HCEC 1CT (cell line): ENCODE measurements at regions not wholly inside any gene's neighbourhood (a gene's known extent, or its start where the extent isn't known, plus 50 kb on each side); places are given as distances from the start of the nearest gene placed in this dataset.
A peak's percentile ranks its signal among the peaks of the same experiment; 100 is the strongest.
"Not testable (repeated sequence)": the region's sequence is repeated elsewhere in the genome, so short reads cannot be mapped to it uniquely, and the experiment has no call there.

Experiments used
- DNase-seq: peaks from one replicate; pipeline ENCODE4 v3.0.0-alpha.2; 2017

DNA sequence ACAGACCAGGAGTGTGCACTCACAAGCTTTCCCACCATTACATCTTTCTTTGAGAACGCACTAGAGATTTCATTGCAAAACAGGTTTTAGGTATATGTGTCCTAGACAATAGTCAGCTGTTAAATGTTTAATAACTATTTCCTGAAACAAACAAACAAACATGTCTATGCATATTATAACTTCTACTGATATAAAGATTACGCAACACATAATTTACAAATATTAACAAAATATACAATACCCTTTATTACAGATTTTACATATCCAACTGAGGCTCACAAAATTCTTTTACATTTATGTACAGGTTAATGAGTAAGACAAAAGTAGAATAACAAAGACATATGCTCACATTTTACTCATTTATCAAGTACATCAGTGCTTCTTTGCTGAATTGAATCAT, 1554.0 kb upstream of the PCDH10 start:
- no peak for DNase-seq

DNA sequence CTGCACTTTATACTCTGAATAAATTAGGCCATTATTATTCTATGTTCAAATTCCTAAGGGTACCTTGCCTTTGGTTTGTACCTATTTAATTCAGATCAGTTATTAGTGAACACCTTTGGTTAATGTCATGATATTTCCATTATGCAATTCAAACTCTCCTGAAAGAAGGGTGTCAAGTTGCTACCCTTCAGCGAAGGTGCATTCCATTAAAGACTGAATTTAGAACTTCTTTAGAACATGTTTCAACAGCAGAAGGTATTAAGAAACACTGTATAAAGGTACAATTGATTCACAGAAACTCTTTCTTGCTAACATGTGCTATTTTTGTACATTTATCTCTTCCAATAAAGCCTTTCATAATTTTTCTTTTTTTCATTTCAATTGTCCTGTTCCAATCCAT, 1545.4 kb upstream of the PCDH10 start:
- no peak for DNase-seq

DNA sequence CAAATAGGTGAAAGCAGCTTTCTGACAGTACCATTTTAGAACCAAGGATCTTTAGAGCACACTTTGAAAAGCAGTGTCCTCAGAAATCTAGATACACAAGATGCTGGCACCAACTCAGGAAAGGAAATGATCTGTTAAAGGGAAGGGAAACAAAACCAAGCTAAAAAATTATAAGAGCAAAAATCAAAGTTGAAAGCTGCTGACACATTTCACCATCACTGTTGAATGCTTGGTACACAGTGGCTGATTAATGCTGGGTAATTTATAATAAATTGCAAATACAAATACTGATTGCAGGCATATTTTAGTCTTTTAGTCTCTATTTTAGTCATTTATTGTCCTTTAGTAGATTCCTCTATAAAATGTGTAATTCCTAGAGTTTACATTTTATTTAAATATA, 1540.1 kb upstream of the PCDH10 start:
- DNase-seq: no peak

DNA sequence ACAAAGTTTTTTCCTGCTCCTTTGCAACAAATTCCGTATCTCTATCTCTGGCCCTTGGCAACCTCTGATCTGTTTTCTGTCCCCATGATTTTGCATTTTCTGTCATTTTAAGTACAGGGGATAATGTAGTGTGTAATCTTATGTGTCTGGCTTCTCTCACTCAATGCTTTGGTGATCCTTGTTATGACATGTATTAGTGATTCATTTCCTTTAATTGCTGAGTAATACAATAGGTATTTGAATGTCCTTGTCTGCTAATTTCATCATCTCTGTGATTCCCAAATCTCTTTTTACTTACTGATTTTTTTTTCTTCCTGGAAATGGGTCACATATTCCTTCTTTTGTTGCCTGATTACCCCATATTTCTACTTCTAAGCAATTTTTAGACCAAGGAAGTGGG, 1538.6 kb upstream of the PCDH10 start:
- peak; percentile 61 for DNase-seq

DNA sequence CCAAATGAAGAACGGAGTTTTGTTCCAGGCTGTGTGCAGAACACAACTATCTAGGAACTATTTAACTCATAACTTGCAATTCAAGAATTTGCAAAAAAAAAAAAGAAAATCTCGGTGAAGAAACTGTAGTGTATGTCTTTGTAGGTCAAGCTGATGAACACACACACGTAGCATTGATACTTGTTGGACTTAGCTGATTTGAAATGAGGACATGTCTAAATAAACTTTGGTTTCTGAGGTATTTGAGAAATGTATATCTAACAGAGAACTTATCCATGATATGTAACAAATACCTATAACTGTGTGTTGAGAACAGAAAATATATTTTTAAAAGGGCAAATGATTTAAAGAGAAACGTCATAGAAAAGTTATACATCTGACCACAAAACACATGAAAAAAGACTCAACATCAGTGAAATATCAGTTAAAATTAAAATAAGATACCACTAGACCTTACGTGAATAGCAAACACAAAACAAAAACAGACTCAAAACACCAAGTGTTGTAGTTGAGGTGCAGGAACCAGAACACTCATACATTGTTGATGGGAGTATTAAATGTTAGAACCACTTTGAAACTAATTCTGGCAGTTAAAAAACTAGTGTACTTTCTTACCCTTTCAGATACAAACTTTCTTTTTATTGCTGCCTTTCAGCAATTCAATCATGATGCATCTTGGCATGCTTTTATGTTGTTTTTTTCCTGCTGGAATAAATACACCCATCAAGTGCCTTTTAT, 1535.8 kb upstream of the PCDH10 start:
- DNase-seq: no peak

DNA sequence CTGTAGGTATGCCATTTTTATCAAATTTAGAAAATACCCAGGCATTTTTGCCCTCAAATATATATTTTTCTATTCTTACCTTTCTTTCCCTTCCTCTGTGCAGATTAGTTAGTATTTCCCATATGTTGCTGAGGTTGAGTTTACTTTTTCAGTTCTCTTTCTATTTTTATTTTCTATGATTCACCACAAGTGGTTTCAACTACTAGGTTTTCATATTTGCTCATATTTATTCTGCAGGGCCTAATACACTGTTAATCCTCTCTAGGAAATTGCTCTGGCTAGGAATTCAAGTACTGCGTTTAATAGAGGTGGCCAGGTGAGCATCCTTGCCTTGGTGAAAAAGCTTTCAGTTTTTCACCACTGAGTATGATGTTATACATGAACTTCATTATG, 1535.3 kb upstream of the PCDH10 start:
- DNase-seq: peak; percentile 2

DNA sequence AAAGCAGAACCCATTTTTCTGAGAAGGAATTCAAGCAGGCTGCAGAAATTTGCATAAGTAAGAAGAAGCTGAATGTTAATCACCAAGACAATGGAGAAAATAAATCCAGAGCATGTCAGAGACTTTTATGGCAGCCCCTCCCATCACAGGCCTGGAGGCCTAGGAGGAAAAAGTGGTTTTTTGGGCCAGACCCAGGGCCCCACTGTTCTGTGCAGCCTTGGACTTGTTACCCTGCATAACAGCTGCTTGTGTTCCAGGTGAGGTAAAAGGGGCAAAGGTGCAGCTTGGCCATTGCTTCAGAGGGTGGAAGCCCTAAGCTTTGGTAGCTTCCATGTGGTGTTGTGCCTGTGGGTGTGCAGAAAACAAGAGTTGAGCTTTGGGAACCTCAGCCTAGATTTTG, 1516.2 kb upstream of the PCDH10 start:
- DNase-seq: no peak

DNA sequence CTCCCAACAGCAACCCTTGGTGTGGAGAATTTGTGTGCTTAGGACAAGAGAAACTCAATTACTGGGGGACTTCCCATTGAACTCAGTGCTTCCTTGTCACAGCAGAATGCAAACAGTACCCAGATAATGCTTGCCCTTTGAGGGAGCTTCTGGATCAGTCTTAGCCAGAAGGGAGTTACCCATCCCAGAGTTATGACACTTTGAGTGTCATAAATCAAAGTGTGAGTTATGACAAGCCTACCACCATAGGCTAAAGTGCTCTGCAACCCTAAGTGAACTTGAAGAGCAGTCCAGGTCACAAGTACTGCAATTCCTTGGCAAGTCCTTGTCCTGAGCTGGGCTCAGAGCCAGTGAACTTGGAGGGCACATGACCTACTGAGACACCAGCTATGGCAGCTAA, 1513.9 kb upstream of the PCDH10 start:
- no peak for DNase-seq

DNA sequence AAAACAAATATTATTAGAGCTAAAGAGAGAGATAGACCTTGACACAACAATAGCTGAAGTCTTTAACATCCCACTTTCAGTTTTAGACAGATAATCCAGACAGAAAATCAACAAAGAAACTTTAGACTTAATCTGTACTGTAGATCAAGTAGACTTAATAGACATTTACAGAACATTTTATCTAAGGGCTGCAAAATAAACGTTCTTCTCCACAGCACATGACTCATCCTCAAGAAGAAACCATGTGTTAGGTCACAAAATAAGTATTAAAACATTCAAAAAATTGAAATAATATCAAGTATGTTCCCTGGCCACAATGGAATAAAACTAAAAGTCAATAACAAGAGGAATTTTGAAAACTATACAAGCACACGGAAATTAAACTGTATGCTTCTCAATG, 1510.3 kb upstream of the PCDH10 start:
- DNase-seq: no peak

DNA sequence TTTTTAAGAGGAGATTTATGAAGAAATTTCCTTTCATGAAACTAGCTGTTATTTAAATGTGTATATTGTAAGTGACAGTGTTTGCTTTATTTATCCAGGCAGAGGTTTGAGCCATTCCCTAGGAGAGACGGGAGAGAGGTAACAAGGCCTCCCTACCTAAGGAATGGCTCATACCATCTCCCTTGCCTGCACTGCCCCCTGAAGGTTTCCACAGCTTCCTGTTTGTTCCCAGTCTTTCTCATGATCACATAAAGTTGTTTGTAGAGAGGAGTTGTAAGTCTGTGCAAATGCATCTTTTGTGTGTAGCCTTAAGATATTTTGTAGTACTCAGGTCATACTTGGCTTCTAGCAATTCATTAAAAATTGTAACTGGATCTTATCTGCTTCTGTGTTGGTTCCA, 1504.5 kb upstream of the PCDH10 start:
- DNase-seq: peak; percentile 35

DNA sequence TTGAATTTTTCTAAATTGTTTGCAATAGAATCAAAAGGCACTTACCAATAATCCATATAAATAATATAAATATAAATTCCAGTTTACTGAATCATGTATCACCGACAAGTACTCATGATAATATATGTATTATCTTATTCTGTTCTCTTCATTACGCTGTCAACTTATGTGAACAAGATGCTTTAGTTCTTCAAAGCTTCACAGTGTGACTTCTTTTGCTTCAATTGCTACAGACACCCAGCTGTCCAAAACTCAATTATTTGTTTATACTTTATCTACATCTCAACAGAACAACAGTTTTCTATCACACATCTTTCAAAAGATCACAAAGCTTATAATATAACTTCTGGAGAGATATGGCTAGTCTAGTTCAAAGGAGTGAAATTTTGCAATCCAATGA, 1499.9 kb upstream of the PCDH10 start:
- DNase-seq: no peak

DNA sequence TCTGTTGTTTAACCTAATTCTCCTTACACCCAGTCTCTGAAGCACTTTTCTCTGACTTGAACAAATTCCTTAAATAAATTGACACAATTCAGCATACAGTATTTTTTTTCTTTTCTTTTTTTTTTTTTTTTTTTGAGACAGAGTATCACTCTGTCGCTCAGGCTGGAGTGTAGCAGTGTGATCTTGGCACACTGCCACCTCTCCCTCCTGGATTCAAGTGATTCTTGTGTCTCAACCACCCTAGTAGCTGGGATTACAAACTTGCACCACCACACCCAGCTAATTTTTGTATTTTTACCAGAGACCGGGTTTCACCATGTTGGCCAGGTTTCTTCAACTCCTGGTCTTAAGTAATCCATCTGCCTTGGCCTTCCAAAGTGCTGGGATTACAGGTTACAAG, 1498.1 kb upstream of the PCDH10 start:
- DNase-seq: no peak

DNA sequence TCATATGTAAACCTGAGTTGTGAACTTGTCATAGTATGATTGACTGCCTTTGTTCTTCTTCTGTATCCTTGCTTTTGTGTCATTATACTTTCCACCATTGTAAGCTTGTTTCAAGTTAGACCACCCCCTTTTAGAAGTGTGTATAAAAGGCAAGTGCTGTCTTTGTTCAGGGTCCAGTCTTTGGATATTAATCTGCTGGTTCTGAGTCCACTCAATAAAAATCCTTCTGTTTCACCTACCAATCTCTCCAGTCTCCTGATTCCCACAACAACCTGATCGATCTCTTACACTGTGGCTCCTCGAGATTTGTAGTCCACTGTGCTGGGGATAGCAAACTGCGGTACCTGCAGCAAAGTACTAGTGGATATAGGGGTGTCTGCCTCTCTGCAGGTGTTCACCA, 1465.8 kb upstream of the PCDH10 start:
- DNase-seq: not testable (repeated sequence)

DNA sequence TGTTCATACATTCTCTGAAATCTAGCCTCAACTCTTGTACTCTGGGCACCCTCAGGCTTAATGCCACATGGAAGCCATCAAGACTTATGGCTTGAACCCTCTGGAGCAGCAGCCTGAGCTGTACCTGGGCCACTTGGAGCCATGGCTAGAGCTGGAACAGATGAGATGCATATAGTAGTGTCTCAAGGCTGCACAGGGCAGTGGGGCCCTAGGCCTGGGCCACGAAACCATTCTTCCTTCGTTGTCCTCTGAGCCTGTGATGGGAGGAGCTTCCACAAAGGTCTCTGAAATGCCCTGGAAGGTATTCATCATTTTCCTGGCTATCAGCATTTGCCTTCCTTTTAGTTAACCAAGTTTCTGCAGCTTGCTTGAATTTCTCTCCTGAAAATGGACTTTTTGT, 1427.2 kb upstream of the PCDH10 start:
- DNase-seq: no peak

DNA sequence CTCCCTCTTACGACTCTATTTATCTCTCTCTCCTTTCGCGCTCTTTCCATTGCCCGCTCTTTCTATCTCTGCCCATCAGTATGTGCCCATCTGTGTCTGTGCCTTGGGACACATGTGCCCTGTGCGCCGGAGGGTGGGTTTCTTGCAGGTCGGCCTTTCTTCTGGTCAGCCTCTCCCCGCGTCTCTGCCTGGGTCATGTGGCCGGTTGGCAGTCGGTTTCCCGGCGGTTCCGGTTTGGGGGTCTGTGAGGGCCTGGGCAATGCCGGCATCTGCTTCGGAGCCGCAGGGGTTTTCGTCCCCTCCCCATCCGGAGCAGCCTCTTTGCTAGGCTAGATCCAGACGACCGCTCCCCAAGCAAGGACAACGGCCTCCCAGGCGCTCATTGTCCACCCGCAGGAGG, 1426.0 kb upstream of the PCDH10 start:
- DNase-seq: not testable (repeated sequence)

DNA sequence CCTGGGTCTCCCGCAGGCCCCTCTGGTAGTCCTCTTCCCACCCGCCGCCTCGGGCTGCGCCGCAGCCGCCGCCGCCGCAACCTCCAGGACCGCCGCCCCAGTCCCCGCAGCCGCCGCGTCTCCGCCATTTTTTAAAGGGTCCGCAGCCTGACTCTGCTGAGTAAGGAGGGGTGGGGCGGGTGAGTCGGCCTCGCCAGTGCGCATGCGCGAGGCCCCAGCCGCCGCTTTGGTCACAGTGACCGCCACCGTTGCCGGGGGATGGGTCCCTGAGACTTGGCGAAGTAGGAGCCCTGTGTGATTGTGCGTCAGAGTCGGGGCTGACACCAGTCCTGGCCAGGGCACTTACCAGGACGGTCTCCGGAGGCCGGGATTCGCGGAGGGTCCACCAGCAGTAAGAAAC, 1424.2 kb upstream of the PCDH10 start:
- not testable (repeated sequence) for DNase-seq

DNA sequence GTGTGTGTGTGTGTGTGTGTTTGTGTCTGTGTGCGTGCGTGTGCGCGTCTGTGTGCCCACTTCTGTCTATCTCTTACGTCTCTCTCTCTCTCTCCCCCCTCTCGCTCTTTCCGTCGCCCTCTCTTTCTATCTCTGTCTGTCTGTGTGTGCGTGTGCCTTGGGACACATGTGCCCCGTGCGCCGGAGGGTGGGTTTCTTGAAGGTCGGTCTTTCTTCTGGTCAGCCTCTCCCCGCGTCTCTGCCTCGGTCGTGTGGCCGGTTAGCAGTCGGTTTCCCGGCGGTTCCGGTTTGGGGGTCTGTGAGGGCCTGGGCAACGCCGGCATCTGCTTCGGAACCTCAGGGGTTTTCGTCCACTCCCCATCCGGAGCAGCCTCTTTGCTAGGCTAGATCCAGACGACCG, 1423.6 kb upstream of the PCDH10 start:
- not testable (repeated sequence) for DNase-seq

DNA sequence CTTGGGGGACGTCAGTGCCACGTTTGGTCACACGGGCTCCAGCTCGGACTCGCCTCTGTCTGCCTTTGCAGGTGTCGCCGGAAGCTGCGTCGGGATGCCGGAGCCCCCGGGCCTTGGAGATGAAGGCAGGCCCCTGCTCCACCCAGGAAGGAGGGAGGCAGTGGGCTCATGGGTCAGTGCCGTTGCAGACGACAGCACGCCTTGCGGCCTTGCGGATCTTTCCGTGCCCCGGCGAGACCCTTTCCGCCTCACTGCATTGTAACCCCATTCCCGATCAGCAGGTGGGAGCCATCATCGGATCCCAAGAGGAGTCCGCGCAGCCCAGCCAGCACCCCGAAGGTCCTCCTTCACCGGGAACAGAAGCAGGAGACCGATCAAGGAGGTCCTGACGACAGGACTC, 1422.2 kb upstream of the PCDH10 start:
- DNase-seq: not testable (repeated sequence)

DNA sequence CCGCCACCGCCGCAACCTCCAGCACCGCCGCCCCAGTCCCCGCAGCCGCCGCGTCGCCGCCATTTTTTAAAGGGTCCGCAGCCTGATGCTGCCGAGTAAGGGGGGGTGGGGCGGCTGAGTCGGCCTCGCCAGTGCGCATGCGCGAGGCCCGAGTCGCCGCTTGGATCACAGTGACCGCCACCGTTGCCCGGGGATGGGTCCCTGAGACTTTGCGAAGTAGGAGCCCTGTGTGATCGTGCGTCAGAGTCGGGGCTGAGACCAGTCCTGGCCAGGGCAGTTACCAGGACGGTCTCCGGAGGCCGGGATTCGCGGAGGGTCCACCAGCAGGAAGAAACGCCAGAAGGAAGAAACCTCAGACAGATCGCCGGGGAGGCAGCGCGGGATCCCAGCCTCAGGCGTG, 1421.7 kb upstream of the PCDH10 start:
- not testable (repeated sequence) for DNase-seq

DNA sequence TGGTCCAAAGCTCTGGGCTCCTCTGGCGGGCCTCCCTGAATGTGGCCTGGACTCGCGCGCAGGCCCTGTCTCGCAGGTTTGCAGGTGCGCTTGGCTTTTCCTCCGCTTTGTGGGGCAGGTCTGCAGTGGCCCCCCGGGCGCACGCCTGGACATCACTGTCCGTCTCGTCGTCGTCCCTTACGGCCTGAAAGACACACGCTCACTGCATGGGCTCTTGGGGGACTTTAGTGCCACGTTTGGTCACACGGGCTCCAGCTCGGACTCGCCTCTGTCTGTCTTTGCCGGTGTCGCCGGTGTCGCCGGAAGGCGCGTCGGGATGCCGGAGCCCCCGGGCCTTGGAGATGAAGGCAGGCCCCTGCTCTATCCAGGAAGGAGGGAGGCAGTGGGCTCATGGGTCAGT, 1419.9 kb upstream of the PCDH10 start:
- not testable (repeated sequence) for DNase-seq

DNA sequence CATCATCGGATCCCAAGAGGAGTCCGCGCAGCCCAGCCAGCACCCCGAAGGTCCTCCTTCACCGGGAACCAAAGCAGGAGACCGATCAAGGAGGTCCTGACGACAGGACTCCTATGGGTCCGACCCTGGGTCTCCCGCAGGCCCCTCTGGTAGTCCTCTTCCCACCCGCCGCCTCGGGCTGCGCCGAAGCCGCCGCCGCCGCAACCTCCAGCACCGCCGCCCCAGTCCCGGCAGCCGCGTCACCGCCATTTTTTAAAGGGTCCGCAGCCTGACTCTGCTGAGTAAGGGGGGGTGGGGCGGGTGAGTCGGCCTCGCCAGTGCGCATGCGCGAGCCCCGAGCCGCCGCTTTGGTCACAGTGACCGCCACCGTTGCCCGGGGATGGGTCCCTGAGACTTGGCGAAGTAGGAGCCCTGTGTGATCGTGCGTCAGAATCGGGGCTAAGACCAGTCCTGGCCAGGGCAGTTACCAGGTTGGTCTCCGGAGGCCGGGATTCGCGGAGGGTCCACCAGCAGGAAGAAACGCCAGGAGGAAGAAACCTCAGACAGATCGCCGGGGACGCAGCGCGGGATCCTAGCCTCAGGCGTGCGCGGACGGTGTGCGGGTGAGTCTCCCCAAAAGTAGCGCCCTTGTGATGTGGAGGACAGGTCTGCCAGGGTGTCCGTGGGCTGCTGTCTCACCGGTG, 1419.2 kb upstream of the PCDH10 start:
- not testable (repeated sequence) for DNase-seq

DNA sequence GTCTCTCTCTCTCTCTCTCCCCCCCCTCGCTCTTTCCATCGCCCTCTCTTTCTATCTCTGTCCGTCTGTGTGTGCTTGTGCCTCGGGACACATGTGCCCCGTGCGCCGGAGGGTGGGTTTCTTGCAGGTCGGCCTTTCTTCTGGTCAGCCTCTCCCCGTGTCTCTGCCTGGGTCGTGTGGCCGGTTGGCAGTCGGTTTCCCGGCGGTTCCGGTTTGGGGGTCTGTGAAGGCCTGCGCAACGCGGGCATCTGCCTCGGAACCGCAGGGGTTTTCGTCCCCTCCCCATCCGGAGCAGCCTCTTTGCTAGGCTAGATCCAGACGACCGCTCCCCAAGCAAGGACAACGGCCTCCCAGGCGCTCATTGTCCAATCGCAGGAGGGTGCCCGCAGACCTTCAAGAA, 1418.5 kb upstream of the PCDH10 start:
- not testable (repeated sequence) for DNase-seq

DNA sequence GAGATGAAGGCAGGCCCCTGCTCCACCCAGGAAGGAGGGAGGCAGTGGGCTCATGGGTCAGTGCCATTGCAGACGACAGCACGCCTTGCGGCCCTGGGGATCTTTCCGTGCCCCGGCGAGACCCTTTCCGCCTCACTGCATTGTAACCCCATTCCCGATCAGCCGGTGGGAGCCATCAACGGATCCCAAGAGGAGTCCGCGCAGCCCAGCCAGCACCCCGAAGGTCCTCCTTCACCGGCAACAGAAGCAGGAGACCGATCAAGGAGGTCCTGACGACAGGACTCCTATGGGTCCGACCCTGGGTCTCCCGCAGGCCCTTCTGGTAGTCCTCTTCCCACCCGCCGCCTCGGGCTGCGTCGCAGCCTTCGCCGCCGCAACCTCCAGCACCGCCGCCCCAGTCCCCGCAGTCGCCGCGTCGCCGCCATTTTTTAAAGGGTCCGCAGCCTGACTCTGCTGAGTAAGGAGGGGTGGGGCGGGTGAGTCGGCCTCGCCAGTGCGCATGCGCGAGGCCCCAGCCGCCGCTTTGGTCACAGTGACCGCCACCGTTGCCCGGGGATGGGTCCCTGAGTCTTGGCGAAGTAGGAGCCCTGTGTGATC, 1417.0 kb upstream of the PCDH10 start:
- not testable (repeated sequence) for DNase-seq

DNA sequence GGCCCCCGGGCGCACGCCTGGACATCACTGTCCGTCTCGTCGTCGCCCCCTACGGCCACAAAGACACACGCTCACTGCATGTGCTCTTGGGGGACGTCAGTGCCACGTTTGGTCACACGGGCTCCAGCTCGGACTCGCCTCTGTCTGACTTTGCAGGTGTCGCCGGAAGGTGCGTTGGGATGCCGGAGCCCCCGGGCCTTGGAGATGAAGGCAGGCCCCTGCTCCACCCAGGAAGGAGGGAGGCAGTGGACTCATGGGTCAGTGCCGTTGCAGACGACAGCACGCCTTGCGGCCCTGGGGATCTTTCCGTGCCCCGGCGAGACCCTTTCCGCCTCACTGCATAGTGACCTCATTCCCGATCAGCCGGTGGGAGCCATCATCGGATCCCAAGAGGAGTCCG, 1414.8 kb upstream of the PCDH10 start:
- DNase-seq: not testable (repeated sequence)
